Trophoblast cell (in vitro differentiated cells and primary cell): ENCODE measurements at regions not wholly inside any gene's neighbourhood (a gene's known extent, or its start where the extent isn't known, plus 50 kb on each side); places are given as distances from the start of the nearest gene placed in this dataset.
"Not testable (repeated sequence)": the region's sequence is repeated elsewhere in the genome, so short reads cannot be mapped to it uniquely, and the experiment has no call there.

Experiments used
- DNase-seq, 2 donors: peaks; one replicate each; pipeline ENCODE4 v3.0.0-alpha.2; 2016
- H2AFZ ChIP-seq: 2 replicates; pipeline ENCODE4 v1.6.1; 2013; ENCODE audit warnings: low read length, moderate library complexity, mild to moderate bottlenecking; ENCODE audit not compliant: insufficient read depth, poor library complexity
- H2AK5ac ChIP-seq: 2 replicates; pipeline ENCODE4 v1.6.1; 2013; ENCODE audit warnings: mild to moderate bottlenecking, low read length
- H2BK120ac ChIP-seq: 2 replicates; pipeline ENCODE4 v1.6.1; 2013; ENCODE audit warnings: low read length, mild to moderate bottlenecking, moderate library complexity; ENCODE audit not compliant: insufficient read depth, poor library complexity
- H2BK12ac ChIP-seq: 2 replicates; pipeline ENCODE4 v1.6.1; 2013; ENCODE audit warnings: mild to moderate bottlenecking, low read length, moderate library complexity
- H2BK5ac ChIP-seq: 2 replicates; pipeline ENCODE4 v1.6.1; 2013; ENCODE audit warnings: low read length, low read depth, moderate library complexity, mild to moderate bottlenecking; ENCODE audit not compliant: poor library complexity
- H3K14ac ChIP-seq: 2 replicates; pipeline ENCODE4 v1.6.1; 2013; ENCODE audit warnings: mild to moderate bottlenecking, low read length
- H3K18ac ChIP-seq: 2 replicates; pipeline ENCODE4 v1.6.1; 2013; ENCODE audit warnings: mild to moderate bottlenecking, low read length
- H3K23ac ChIP-seq: 2 replicates; pipeline ENCODE4 v1.6.1; 2013; ENCODE audit warnings: low read length
- H3K27ac ChIP-seq: 2 replicates; pipeline ENCODE4 v1.5.1; 2013; ENCODE audit warnings: low read depth, mild to moderate bottlenecking, inconsistent platforms, low read length, moderate library complexity
- H3K27me3 ChIP-seq: 2 replicates; pipeline ENCODE4 v1.6.1; 2013; ENCODE audit warnings: inconsistent platforms, mild to moderate bottlenecking, low read length, moderate library complexity; ENCODE audit not compliant: insufficient read depth
- H3K36me3 ChIP-seq, 2 experiments: 1 replicate in 1 of 2; 2 replicates in 1 of 2; pipeline ENCODE4 v1.6.1; 2013; ENCODE audit warnings: low read length in 2 of 2, mild to moderate bottlenecking in 2 of 2, moderate library complexity in 1 of 2; ENCODE audit not compliant: insufficient read depth in 2 of 2, control insufficient read depth in 1 of 2
- H3K4ac ChIP-seq: 2 replicates; pipeline ENCODE4 v1.6.1; 2013; ENCODE audit warnings: low read depth, mild to moderate bottlenecking, low read length, moderate library complexity
- H3K4me1 ChIP-seq, 2 experiments: 1 replicate in 1 of 2; 2 replicates in 1 of 2; pipeline ENCODE4 v1.6.1; 2013; ENCODE audit warnings: low read length in 2 of 2, mild to moderate bottlenecking in 2 of 2, moderate library complexity in 1 of 2; ENCODE audit not compliant: insufficient read depth in 2 of 2, control insufficient read depth in 1 of 2
- H3K4me2 ChIP-seq: 2 replicates; pipeline ENCODE4 v1.6.1; 2013; ENCODE audit warnings: inconsistent platforms, mild to moderate bottlenecking, low read length, moderate library complexity
- H3K4me3 ChIP-seq: 2 replicates; pipeline ENCODE4 v1.5.1; 2013; ENCODE audit warnings: mild to moderate bottlenecking, low read depth, low read length, inconsistent platforms
- H3K79me1 ChIP-seq: one replicate; pipeline ENCODE4 v1.6.1; 2013; ENCODE audit warnings: low read length
- H3K79me2 ChIP-seq: 2 replicates; pipeline ENCODE4 v1.6.1; 2013; ENCODE audit warnings: low read length, mild to moderate bottlenecking; ENCODE audit not compliant: control insufficient read depth, insufficient read depth, poor library complexity
- H3K9ac ChIP-seq: 2 replicates; pipeline ENCODE4 v1.6.1; 2013; ENCODE audit warnings: mild to moderate bottlenecking, low read length
- H3K9me3 ChIP-seq: 2 replicates; pipeline ENCODE4 v1.6.1; 2013; ENCODE audit warnings: low read depth, mild to moderate bottlenecking, control low read depth, inconsistent platforms, low read length; ENCODE audit not compliant: insufficient read depth
- H4K12ac ChIP-seq: 2 replicates; pipeline ENCODE4 v1.6.1; 2013; ENCODE audit warnings: low read depth, mild to moderate bottlenecking, low read length, moderate library complexity
- H4K8ac ChIP-seq: 2 replicates; pipeline ENCODE4 v1.6.1; 2013; ENCODE audit warnings: low read depth, mild to moderate bottlenecking, low read length, moderate library complexity
- H4K91ac ChIP-seq: one replicate; pipeline ENCODE4 v1.6.1; 2013; ENCODE audit warnings: low read depth, mild to moderate bottlenecking, low read length, moderate library complexity
- WGBS: extraction: QIAGEN DNeasy Blood & Tissue Kit; methylation state at CpG from one replicate; pipeline ENCODE4 v1.1.7; 2013; ENCODE audit warnings: missing lambda C conversion rate; ENCODE audit not compliant: insufficient read length, insufficient coverage; ENCODE audit errors: extremely low coverage; 5-methylcytosine and 5-hydroxymethylcytosine counted together

DNA sequence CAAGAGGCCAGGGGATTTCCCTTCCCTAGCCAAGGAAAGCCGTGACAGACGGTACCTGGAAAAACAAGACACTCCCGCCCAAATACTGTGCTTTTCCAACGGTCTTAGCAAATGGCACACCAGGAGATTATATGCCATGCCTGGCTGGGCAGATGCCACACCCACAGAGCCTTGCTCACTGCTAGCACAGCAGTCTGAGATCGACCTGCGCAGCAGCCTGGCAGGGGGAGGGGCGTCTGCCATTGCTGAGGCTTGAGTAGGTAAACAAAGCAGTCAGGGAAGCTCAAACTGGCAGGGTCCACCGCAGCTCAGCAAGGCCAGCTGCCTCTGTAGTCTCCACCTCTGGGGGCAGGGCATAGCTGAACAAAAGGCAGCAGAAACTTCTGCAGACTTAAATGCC, 267.7 kb downstream of the GJA1 start:
- H3K36me3 ChIP-seq, DNase-seq, H3K23ac ChIP-seq, H3K27me3 ChIP-seq, H3K79me1 ChIP-seq, H2AFZ ChIP-seq, H3K9me3 ChIP-seq, H3K27ac ChIP-seq, H3K4me2 ChIP-seq, H3K4ac ChIP-seq, H3K79me2 ChIP-seq, H2AK5ac ChIP-seq, H4K12ac ChIP-seq, H4K91ac ChIP-seq, H3K14ac ChIP-seq, H2BK5ac ChIP-seq, H3K9ac ChIP-seq, H2BK12ac ChIP-seq, H3K18ac ChIP-seq, H3K4me1 ChIP-seq, H2BK120ac ChIP-seq, H3K4me3 ChIP-seq, H4K8ac ChIP-seq: not testable (repeated sequence)
- no CpG with 5 or more reads among the region's 8 CpGs for WGBS

DNA sequence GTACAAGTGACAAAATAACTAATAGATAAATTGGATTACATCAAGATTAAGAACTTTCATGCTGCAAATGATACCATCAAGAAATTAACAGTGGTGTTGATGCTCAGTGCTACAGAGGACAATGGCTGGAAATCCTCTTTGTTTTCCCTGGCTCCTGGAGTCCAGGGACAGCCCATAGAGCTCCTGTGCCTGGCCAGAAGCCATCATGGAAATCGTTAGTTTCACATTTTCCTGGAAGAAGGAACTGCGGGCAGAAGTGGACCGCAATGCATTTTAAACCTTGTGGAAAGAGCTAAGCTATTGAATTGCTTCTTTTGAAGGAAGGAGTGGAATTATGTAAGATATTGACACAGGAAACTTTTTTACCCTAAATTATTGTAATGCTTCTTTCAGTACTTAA, 276.0 kb downstream of the GJA1 start:
- no peak overlapping the region for H3K4me3 ChIP-seq

DNA sequence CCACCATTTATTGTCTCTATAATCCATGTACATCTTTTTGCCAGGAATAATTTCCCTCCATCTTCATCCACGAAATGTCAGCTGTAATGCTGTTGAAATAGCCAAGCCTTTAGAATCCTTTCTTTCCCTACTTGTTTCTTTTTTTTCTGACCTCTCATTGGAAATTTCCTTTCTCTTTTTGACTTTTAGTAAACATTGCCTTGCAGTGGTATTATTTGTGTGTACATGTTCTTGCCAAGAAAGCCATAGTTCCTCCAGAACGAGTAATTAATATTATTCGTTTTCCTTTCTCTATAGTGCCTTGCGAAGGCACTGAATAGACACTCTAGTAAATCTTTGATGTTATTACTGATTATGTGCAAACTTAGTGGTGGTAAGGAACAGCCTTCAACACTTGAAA, 282.2 kb downstream of the GJA1 start:
- Histone ChIP-seq H2BK120ac (no peak overlapping the region), H2BK12ac (no peak overlapping the region), H3K9me3 (no peaks in the 10 kb centered on the region), H3K36me3 (no peaks in the 10 kb centered on the region), H2AFZ (no peak overlapping the region), H3K27me3 (no peaks in the 10 kb centered on the region), H3K14ac (no peak overlapping the region), H3K79me1 (no peaks in the 10 kb centered on the region), H4K12ac (no peak overlapping the region), H3K27ac (no peak overlapping the region), H2AK5ac (no peak overlapping the region), H3K79me2 (no peaks in the 10 kb centered on the region), H3K9ac (no peak overlapping the region), H3K4ac (no peak overlapping the region), H3K4me3 (no peak overlapping the region), H3K4me1 (no peaks in the 10 kb centered on the region), H3K18ac (no peak overlapping the region), H4K91ac (no peak overlapping the region), H3K4me2 (no peak overlapping the region), H3K23ac (no peak overlapping the region), H2BK5ac (no peak overlapping the region), H4K8ac (no peak overlapping the region)
- DNase-seq, result no peak
- no CpG with 5 or more reads among the region's 4 CpGs for WGBS

More for the DNA sequence above, 276.0 kb downstream of the GJA1 start:
- no peak overlapping the region for H3K4ac ChIP-seq
- DNase-seq, result no peak
- H2AFZ ChIP-seq, result no peak overlapping the region
- H3K14ac ChIP-seq, result no peak overlapping the region
- H3K23ac ChIP-seq, result no peak overlapping the region
- no peaks in the 10 kb centered on the region for H3K36me3 ChIP-seq
- H3K18ac ChIP-seq, result no peak overlapping the region
- no peak overlapping the region for H2BK5ac ChIP-seq
- no peaks in the 10 kb centered on the region for H3K9me3 ChIP-seq
- no peak overlapping the region for H4K8ac ChIP-seq
- no peak overlapping the region for H4K12ac ChIP-seq
- no peaks in the 10 kb centered on the region for H3K4me1 ChIP-seq
- WGBS, result no CpG with 5 or more reads among the region's 3 CpGs
- H3K27ac ChIP-seq, result no peak overlapping the region
- no peak overlapping the region for H2BK120ac ChIP-seq
- no peak overlapping the region for H2AK5ac ChIP-seq
- H4K91ac ChIP-seq, result no peak overlapping the region
- H3K79me1 ChIP-seq, result no peaks in the 10 kb centered on the region
- no peaks in the 10 kb centered on the region for H3K79me2 ChIP-seq
- H3K27me3 ChIP-seq, result no peaks in the 10 kb centered on the region
- H3K9ac ChIP-seq, result no peak overlapping the region
- no peak overlapping the region for H3K4me2 ChIP-seq
- no peak overlapping the region for H2BK12ac ChIP-seq

GRCh38 chr6:121720867-121721266, 285.4 kb downstream of the GJA1 start:
- H3K14ac ChIP-seq, H3K18ac ChIP-seq, H4K91ac ChIP-seq, H3K4me3 ChIP-seq, H2BK120ac ChIP-seq, H2AFZ ChIP-seq, H3K9ac ChIP-seq, H3K4me1 ChIP-seq, H3K36me3 ChIP-seq, H3K79me1 ChIP-seq, H3K9me3 ChIP-seq, H2BK5ac ChIP-seq, H3K4ac ChIP-seq, H2AK5ac ChIP-seq, H3K27me3 ChIP-seq, H3K23ac ChIP-seq, H3K4me2 ChIP-seq, H3K27ac ChIP-seq, H3K79me2 ChIP-seq, H4K12ac ChIP-seq, DNase-seq, H2BK12ac ChIP-seq, H4K8ac ChIP-seq: not testable (repeated sequence)
- WGBS, result no CpG with 5 or more reads among the region's 1 CpG
